GM23248 (cell line): ENCODE measurements at regions not wholly inside any gene's neighbourhood (a gene's known extent, or its start where the extent isn't known, plus 50 kb on each side); places are given as distances from the start of the nearest gene placed in this dataset.

Experiments used
- DNase-seq: peaks from one replicate; pipeline ENCODE4 v3.0.0-alpha.2; 2015
- H2AFZ ChIP-seq: fragments of 200-600 bp; sonication (generic); 2 replicates; pipeline ENCODE4 v1.6.1; 2016; ENCODE audit warnings: antibody characterized with exemption
- H3F3A ChIP-seq: fragments of 200-600 bp; sonication (generic); 2 replicates; pipeline ENCODE4 v1.6.1; 2016; ENCODE audit warnings: mild to moderate bottlenecking, antibody characterized with exemption, mixed run types; ENCODE audit not compliant: insufficient read depth
- H3K27ac ChIP-seq: fragments of 200-600 bp; sonication (generic); 2 replicates; pipeline ENCODE4 v1.5.1; 2016; ENCODE audit warnings: mild to moderate bottlenecking
- H3K27me3 ChIP-seq: fragments of 200-600 bp; sonication (generic); replicated peaks from 2 replicates; pipeline ENCODE4 v1.6.1; 2016; ENCODE audit warnings: mild to moderate bottlenecking; ENCODE audit not compliant: insufficient read depth
- H3K36me3 ChIP-seq: fragments of 200-600 bp; sonication (generic); 2 replicates; pipeline ENCODE4 v1.6.1; 2016; ENCODE audit warnings: low read depth, mild to moderate bottlenecking
- H3K4me1 ChIP-seq: fragments of 200-600 bp; sonication (generic); 2 replicates; pipeline ENCODE4 v1.6.1; 2016; ENCODE audit warnings: mild to moderate bottlenecking; ENCODE audit not compliant: insufficient read depth
- H3K4me2 ChIP-seq: fragments of 200-600 bp; sonication (generic); one replicate; pipeline ENCODE4 v1.6.1; 2016; ENCODE audit warnings: mild to moderate bottlenecking; ENCODE audit not compliant: unreplicated experiment
- H3K4me3 ChIP-seq: fragments of 200-600 bp; sonication (generic); 2 replicates; pipeline ENCODE4 v1.5.1; 2016; ENCODE audit warnings: mild to moderate bottlenecking
- H3K79me2 ChIP-seq: fragments of 200-600 bp; sonication (generic); 2 replicates; pipeline ENCODE4 v1.6.1; 2016; ENCODE audit warnings: mild to moderate bottlenecking; ENCODE audit not compliant: insufficient read depth
- H3K9ac ChIP-seq: fragments of 200-600 bp; sonication (generic); 2 replicates; pipeline ENCODE4 v1.6.1; 2016; ENCODE audit warnings: mild to moderate bottlenecking
- H3K9me2 ChIP-seq: fragments of 200-600 bp; sonication (generic); 2 replicates; pipeline ENCODE4 v1.6.1; 2016; ENCODE audit warnings: mixed run types, mild to moderate bottlenecking, moderate library complexity; ENCODE audit not compliant: insufficient read depth
- H3K9me3 ChIP-seq: fragments of 200-600 bp; sonication (generic); one replicate; pipeline ENCODE4 v1.6.1; 2017; ENCODE audit warnings: low read depth
- H4K20me1 ChIP-seq: fragments of 200-600 bp; sonication (generic); 2 replicates; pipeline ENCODE4 v1.6.0; 2016; ENCODE audit not compliant: insufficient read depth
- EZH2 ChIP-seq: fragments of 200-600 bp; sonication (generic); IDR thresholded peaks from 2 replicates; pipeline ENCODE4 v1.6.1; 2018; ENCODE audit warnings: antibody characterized with exemption, mild to moderate bottlenecking; ENCODE audit not compliant: insufficient read depth, poor library complexity, severe bottlenecking
- EZH2phosphoT487 ChIP-seq: fragments of 200-600 bp; sonication (generic); IDR thresholded peaks from 2 replicates; pipeline ENCODE4 v1.6.1; 2018; ENCODE audit warnings: antibody characterized with exemption, moderate library complexity, mild to moderate bottlenecking, low read depth; ENCODE audit not compliant: insufficient read depth
- WGBS, 2 experiments: methylation state at CpG; one replicate each; pipeline ENCODE4 v1.1.6; 2015 to 2017; ENCODE audit warnings: low lambda C conversion rate in 2 of 2, low coverage in 1 of 2; ENCODE audit errors: missing lambda C conversion rate in 2 of 2; 5-methylcytosine and 5-hydroxymethylcytosine counted together
- in situ Hi-C: fragments of 300-500 bp; cut with MboI; formaldehyde crosslinking; loops from 2 replicates; pipeline ENCODE4 v1.15.0; 2020

DNA sequence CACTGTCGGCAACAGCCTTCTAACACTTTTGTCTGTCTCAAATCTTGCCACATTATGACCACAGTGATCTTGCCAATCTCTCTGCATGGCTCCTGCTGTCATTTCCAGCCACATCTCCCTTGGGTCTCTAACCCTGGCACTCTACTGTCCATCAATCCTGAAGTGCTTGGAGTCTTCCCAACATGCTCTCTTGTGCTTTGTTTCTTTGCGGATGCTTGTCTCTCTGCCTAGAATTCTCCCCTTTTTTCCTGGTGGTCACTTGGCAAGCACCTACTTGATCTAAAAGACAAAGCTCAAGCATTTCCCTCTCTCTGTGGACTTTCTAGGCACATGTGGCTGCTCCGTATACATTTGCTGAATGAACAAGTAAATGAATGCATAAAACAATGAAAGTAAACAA is 290.7 kb upstream of the MAP3K7 start:
- Histone ChIP-seq H3K9ac (no peak overlapping the region), H3K4me2 (no peak overlapping the region), H4K20me1 (no peaks in the 10 kb centered on the region), H3K27ac (no peak overlapping the region), H2AFZ (no peak overlapping the region), H3K4me3 (no peak overlapping the region), H3K79me2 (no peaks in the 10 kb centered on the region), H3K36me3 (no peaks in the 10 kb centered on the region), H3K4me1 (no peaks in the 10 kb centered on the region), H3K9me3 (no peaks in the 10 kb centered on the region), H3F3A (no peaks in the 10 kb centered on the region), H3K27me3 (no peaks in the 10 kb centered on the region), H3K9me2 (no peaks in the 10 kb centered on the region)
- WGBS, 2 experiments, result 37 to 39% methylated on average over 3 of the region's 3 CpGs
- TF ChIP-seq EZH2 (no peak), EZH2phosphoT487 (no peak)
- in situ Hi-C loops, result no loop called here
- DNase-seq, result no peak

GRCh38 chr6:90874931-90875330 is 288.1 kb upstream of the MAP3K7 start:
- H3F3A ChIP-seq, result no peaks in the 10 kb centered on the region
- H3K79me2 ChIP-seq, result no peaks in the 10 kb centered on the region
- 17 to 22% methylated on average over 4 of the region's 4 CpGs for WGBS, 2 experiments
- no peaks in the 10 kb centered on the region for H4K20me1 ChIP-seq
- TF ChIP-seq EZH2phosphoT487, result no peak
- no peak for TF ChIP-seq EZH2
- H3K4me3 ChIP-seq, result no peak overlapping the region
- H3K27ac ChIP-seq, result no peak overlapping the region
- no peak overlapping the region for H3K4me2 ChIP-seq
- no peaks in the 10 kb centered on the region for H3K9me2 ChIP-seq
- no peaks in the 10 kb centered on the region for H3K4me1 ChIP-seq
- H3K9me3 ChIP-seq, result no peaks in the 10 kb centered on the region
- H3K9ac ChIP-seq, result no peak overlapping the region
- H3K36me3 ChIP-seq, result no peaks in the 10 kb centered on the region
- no peak overlapping the region for H2AFZ ChIP-seq
- no peak for DNase-seq
- in situ Hi-C loops, result no loop called here
- H3K27me3 ChIP-seq, result no peaks in the 10 kb centered on the region

GRCh38 chr6:90872981-90873380 is 286.1 kb upstream of the MAP3K7 start:
- Histone ChIP-seq H3K27ac (no peak overlapping the region), H3K9ac (no peak overlapping the region), H4K20me1 (no peaks in the 10 kb centered on the region), H3K36me3 (no peaks in the 10 kb centered on the region), H2AFZ (no peak overlapping the region), H3F3A (no peaks in the 10 kb centered on the region), H3K4me1 (no peaks in the 10 kb centered on the region), H3K4me2 (no peak overlapping the region), H3K9me3 (no peaks in the 10 kb centered on the region), H3K4me3 (no peak overlapping the region), H3K27me3 (no peaks in the 10 kb centered on the region), H3K9me2 (no peaks in the 10 kb centered on the region), H3K79me2 (no peaks in the 10 kb centered on the region)
- TF ChIP-seq EZH2phosphoT487 (no peak), EZH2 (no peak)
- in situ Hi-C loops, result no loop called here
- WGBS, 2 experiments, result 2 to 4% methylated on average over 8 of the region's 8 CpGs
- DNase-seq, result no peak

DNA sequence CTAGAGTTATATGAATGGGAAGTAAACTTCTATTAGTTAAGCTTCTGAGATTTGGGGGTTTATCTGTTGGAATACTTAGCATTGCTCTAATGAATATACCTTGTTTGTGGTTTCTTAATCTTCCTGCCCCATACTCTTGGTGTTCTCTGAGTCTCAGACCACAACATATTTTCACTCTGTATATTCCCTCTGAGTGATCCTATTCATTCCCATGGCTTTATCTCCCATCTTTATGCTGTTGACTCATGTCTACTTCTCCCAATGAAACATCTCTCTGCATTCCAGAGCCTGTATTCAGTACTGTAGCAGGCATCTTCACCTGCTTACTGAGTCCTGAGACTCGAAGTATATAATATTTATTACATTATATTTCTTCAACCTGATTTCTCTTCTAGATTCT is 283.7 kb upstream of the MAP3K7 start:
- Histone ChIP-seq H3K9me3 (no peaks in the 10 kb centered on the region), H3K4me1 (no peaks in the 10 kb centered on the region), H3K27ac (no peak overlapping the region), H4K20me1 (no peaks in the 10 kb centered on the region), H3K9me2 (no peaks in the 10 kb centered on the region), H2AFZ (no peak overlapping the region), H3K4me3 (no peak overlapping the region), H3K4me2 (no peak overlapping the region), H3K36me3 (no peaks in the 10 kb centered on the region), H3K27me3 (no peaks in the 10 kb centered on the region), H3K79me2 (no peaks in the 10 kb centered on the region), H3K9ac (no peak overlapping the region), H3F3A (no peaks in the 10 kb centered on the region)
- DNase-seq, result no peak
- in situ Hi-C loops, result no loop called here
- WGBS, 2 experiments, result 18 to 22% methylated on average over 1 of the region's 1 CpG
- TF ChIP-seq EZH2phosphoT487 (no peak), EZH2 (no peak)

GRCh38 chr6:90868656-90869055 is 281.8 kb upstream of the MAP3K7 start:
- Histone ChIP-seq H3K27ac (no peak overlapping the region), H3K4me1 (no peaks in the 10 kb centered on the region), H3K4me2 (no peak overlapping the region), H4K20me1 (no peaks in the 10 kb centered on the region), H3K9me2 (no peaks in the 10 kb centered on the region), H3F3A (no peaks in the 10 kb centered on the region), H3K36me3 (no peaks in the 10 kb centered on the region), H3K4me3 (no peak overlapping the region), H3K79me2 (no peaks in the 10 kb centered on the region), H3K9ac (no peak overlapping the region), H3K9me3 (no peaks in the 10 kb centered on the region), H2AFZ (no peak overlapping the region), H3K27me3 (no peaks in the 10 kb centered on the region)
- DNase-seq, result no peak
- 3 to 9% methylated on average over 2 of the region's 2 CpGs for WGBS, 2 experiments
- TF ChIP-seq EZH2phosphoT487 (no peak), EZH2 (no peak)
- in situ Hi-C loops, result no loop called here
